Colonic mucosa (tissue), 4 donors: ENCODE measurements at regions not wholly inside any gene's neighbourhood (a gene's known extent, or its start where the extent isn't known, plus 50 kb on each side); places are given as distances from the start of the nearest gene placed in this dataset.

Experiments used
- DNase-seq: peaks from one replicate; pipeline ENCODE4 v3.0.0-alpha.2; 2020
- H3K27ac ChIP-seq: fragments of 200-600 bp; one replicate; pipeline ENCODE4 v1.8.0; 2021
- H3K27me3 ChIP-seq: fragments of 200-600 bp; one replicate; pipeline ENCODE4 v1.8.0; 2021
- H3K36me3 ChIP-seq: fragments of 200-600 bp; one replicate; pipeline ENCODE4 v1.8.0; 2021
- H3K4me1 ChIP-seq: fragments of 200-600 bp; one replicate; pipeline ENCODE4 v1.8.0; 2021; ENCODE audit warnings: mild to moderate bottlenecking
- H3K4me3 ChIP-seq: fragments of 200-600 bp; one replicate; pipeline ENCODE4 v1.8.0; 2021
- H3K9ac ChIP-seq, 2 donors: one replicate each; pipeline ENCODE4 v1.7.0; 2013; ENCODE audit warnings: control low read depth in 2 of 2, low read depth in 2 of 2, low read length in 2 of 2
- H3K9me3 ChIP-seq: fragments of 200-600 bp; one replicate; pipeline ENCODE4 v1.8.0; 2021
- intact Hi-C: fragments of 100-400 bp; cut with DNase I; formaldehyde crosslinking; loops from one replicate; pipeline ENCODE4 v1.14.1; 2022
- TF ChIP-seq, protein P1 (sequence below): fragments of 200-600 bp; IDR thresholded peaks from one replicate; pipeline ENCODE4 v1.8.0; 2022; ENCODE audit warnings: antibody characterized with exemption, mild to moderate bottlenecking
- donor health status: healthy.
- donor health status: DM: no; HTN: no; CAD: no.
- donor health status: DM: no; HTN: no; CAD: no.

GRCh38 chr18:24695168-24695567 lies 234.7 kb downstream of the HRH4 start:
- intact Hi-C loops: no loop called here
- Histone ChIP-seq H3K27ac (no peak overlapping the region), H3K27me3 (no peaks in the 10 kb centered on the region), H3K9ac (no peak overlapping the region), H3K4me1 (no peaks in the 10 kb centered on the region), H3K9me3 (no peaks in the 10 kb centered on the region), H3K36me3 (no peaks in the 10 kb centered on the region), H3K4me3 (no peak overlapping the region)
- no peak for DNase-seq
- TF ChIP-seq, protein P1, sequence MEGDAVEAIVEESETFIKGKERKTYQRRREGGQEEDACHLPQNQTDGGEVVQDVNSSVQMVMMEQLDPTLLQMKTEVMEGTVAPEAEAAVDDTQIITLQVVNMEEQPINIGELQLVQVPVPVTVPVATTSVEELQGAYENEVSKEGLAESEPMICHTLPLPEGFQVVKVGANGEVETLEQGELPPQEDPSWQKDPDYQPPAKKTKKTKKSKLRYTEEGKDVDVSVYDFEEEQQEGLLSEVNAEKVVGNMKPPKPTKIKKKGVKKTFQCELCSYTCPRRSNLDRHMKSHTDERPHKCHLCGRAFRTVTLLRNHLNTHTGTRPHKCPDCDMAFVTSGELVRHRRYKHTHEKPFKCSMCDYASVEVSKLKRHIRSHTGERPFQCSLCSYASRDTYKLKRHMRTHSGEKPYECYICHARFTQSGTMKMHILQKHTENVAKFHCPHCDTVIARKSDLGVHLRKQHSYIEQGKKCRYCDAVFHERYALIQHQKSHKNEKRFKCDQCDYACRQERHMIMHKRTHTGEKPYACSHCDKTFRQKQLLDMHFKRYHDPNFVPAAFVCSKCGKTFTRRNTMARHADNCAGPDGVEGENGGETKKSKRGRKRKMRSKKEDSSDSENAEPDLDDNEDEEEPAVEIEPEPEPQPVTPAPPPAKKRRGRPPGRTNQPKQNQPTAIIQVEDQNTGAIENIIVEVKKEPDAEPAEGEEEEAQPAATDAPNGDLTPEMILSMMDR: no peak

GRCh38 chr18:24702001-24702515 lies 241.6 kb downstream of the HRH4 start:
- Histone ChIP-seq H3K27me3 (no peaks in the 10 kb centered on the region), H3K36me3 (no peaks in the 10 kb centered on the region), H3K4me3 (no peak overlapping the region), H3K27ac (no peak overlapping the region), H3K9ac (no peak overlapping the region), H3K9me3 (no peaks in the 10 kb centered on the region), H3K4me1 (no peaks in the 10 kb centered on the region)
- no peak for DNase-seq
- intact Hi-C loops: no loop called here
- TF ChIP-seq, protein P1: no peak

- no peak overlapping the region for H3K4me3 ChIP-seq
- TF ChIP-seq, protein P1: no peak
- intact Hi-C loops: no loop called here
Measured at GRCh38 chr18:24703316-24703715, 242.9 kb downstream of the HRH4 start.

GRCh38 chr18:24704946-24705630 lies 244.7 kb downstream of the HRH4 start:
- Histone ChIP-seq H3K9ac (no peak overlapping the region), H3K4me1 (no peaks in the 10 kb centered on the region), H3K4me3 (no peak overlapping the region), H3K27me3 (no peaks in the 10 kb centered on the region), H3K27ac (no peak overlapping the region), H3K9me3 (no peaks in the 10 kb centered on the region), H3K36me3 (no peaks in the 10 kb centered on the region)
- no peak for DNase-seq
- intact Hi-C loops: no loop called here
- TF ChIP-seq, protein P1: no peak

More at GRCh38 chr18:24703316-24703715, 242.9 kb downstream of the HRH4 start:
- Histone ChIP-seq H3K9me3 (no peaks in the 10 kb centered on the region), H3K27me3 (no peaks in the 10 kb centered on the region), H3K36me3 (no peaks in the 10 kb centered on the region), H3K4me1 (no peaks in the 10 kb centered on the region), H3K27ac (no peak overlapping the region), H3K9ac (no peak overlapping the region)
- DNase-seq: no peak

GRCh38 chr18:24710474-24710873 lies 250.0 kb downstream of the HRH4 start:
- Histone ChIP-seq H3K4me1 (no peaks in the 10 kb centered on the region), H3K36me3 (no peaks in the 10 kb centered on the region), H3K27me3 (no peaks in the 10 kb centered on the region), H3K4me3 (no peak overlapping the region), H3K9me3 (no peaks in the 10 kb centered on the region), H3K27ac (no peak overlapping the region), H3K9ac (no peak overlapping the region)
- intact Hi-C loops: no loop called here
- no peak for DNase-seq
- TF ChIP-seq, protein P1: no peak
